ENCODE measurements at regions not wholly inside any gene's neighbourhood (a gene's known extent, or its start where the extent isn't known, plus 50 kb on each side); places are given as distances from the start of the nearest gene placed in this dataset.

GRCh38 chr13:39976481-39976880 lies 321.0 kb downstream of the COG6 start:
- Mint-ChIP-seq H3K4me3 (no peak overlapping the region), H3K27ac (no peak overlapping the region)

GRCh38 chr13:39981056-39981455 lies 325.6 kb downstream of the COG6 start:
- H3K9me3 Mint-ChIP-seq, result peaks cover 3% of the 10 kb centered on the region
- no peak overlapping the region for H3K4me3 Mint-ChIP-seq
- intact Hi-C loops (cut with micrococcal nuclease), result no loop called here
- no peak overlapping the region for H3K27ac Mint-ChIP-seq
- peaks cover 18% of the 10 kb centered on the region for H3K27me3 Mint-ChIP-seq (ENCODE audit: insufficient read depth)
- no peaks in the 10 kb centered on the region for H3K36me3 Mint-ChIP-seq (ENCODE audit: low read depth)
- no peaks in the 10 kb centered on the region for H3K4me1 Mint-ChIP-seq (ENCODE audit: low read depth)
- no peak for DNase-seq (ENCODE audit: low spot score)

More at GRCh38 chr13:39976481-39976880, 321.0 kb downstream of the COG6 start:
- no peak for DNase-seq (ENCODE audit: low spot score)
- Mint-ChIP-seq H3K27me3 (ENCODE audit: insufficient read depth) (peaks cover 21% of the 10 kb centered on the region), H3K36me3 (ENCODE audit: low read depth) (no peaks in the 10 kb centered on the region), H3K4me1 (ENCODE audit: low read depth) (peaks cover 4% of the 10 kb centered on the region), H3K9me3 (no peaks in the 10 kb centered on the region)
- intact Hi-C loops (cut with micrococcal nuclease), result no loop called here

- no peak overlapping the region for H3K27ac Mint-ChIP-seq
- peaks cover 8% of the 10 kb centered on the region for H3K27me3 Mint-ChIP-seq (ENCODE audit: insufficient read depth)
- no peaks in the 10 kb centered on the region for H3K36me3 Mint-ChIP-seq (ENCODE audit: low read depth)
- no peak overlapping the region for H3K4me3 Mint-ChIP-seq
- intact Hi-C loops (cut with micrococcal nuclease), result no loop called here
- peaks cover 4% of the 10 kb centered on the region for H3K9me3 Mint-ChIP-seq
- no peak for DNase-seq (ENCODE audit: low spot score)
- no peaks in the 10 kb centered on the region for H3K4me1 Mint-ChIP-seq (ENCODE audit: low read depth)
These were observed 327.3 kb downstream of the COG6 start for GRCh38 chr13:39982745-39983144.

- no peak for DNase-seq (ENCODE audit: low spot score)
- Mint-ChIP-seq H3K4me1 (ENCODE audit: low read depth) (no peaks in the 10 kb centered on the region), H3K4me3 (no peak overlapping the region), H3K27me3 (ENCODE audit: insufficient read depth) (peaks cover 7% of the 10 kb centered on the region), H3K36me3 (ENCODE audit: low read depth) (no peaks in the 10 kb centered on the region), H3K27ac (no peak overlapping the region), H3K9me3 (peaks cover 4% of the 10 kb centered on the region)
- intact Hi-C loops (cut with micrococcal nuclease), result no loop called here
These were observed 329.6 kb downstream of the COG6 start for GRCh38 chr13:39985071-39985470.

GRCh38 chr13:39988351-39988750 lies 332.9 kb downstream of the COG6 start:
- no peak for DNase-seq (ENCODE audit: low spot score)
- Mint-ChIP-seq H3K4me1 (ENCODE audit: low read depth) (no peaks in the 10 kb centered on the region), H3K36me3 (ENCODE audit: low read depth) (no peaks in the 10 kb centered on the region), H3K4me3 (no peak overlapping the region), H3K27me3 (ENCODE audit: insufficient read depth) (peaks cover 2% of the 10 kb centered on the region), H3K27ac (no peak overlapping the region), H3K9me3 (peaks cover 8% of the 10 kb centered on the region)
- intact Hi-C loops (cut with micrococcal nuclease), result no loop called here

- DNase-seq (ENCODE audit: low spot score), result no peak
These were observed 342.7 kb downstream of the COG6 start for GRCh38 chr13:39998166-39998565.

GRCh38 chr13:40002016-40002415 lies 346.6 kb downstream of the COG6 start:
- intact Hi-C loops (cut with micrococcal nuclease), result no loop called here
- DNase-seq (ENCODE audit: low spot score), result no peak
- Mint-ChIP-seq H3K4me1 (ENCODE audit: low read depth) (peaks cover 13% of the 10 kb centered on the region), H3K4me3 (no peak overlapping the region), H3K36me3 (ENCODE audit: low read depth) (peaks cover 2% of the 10 kb centered on the region), H3K27ac (no peak overlapping the region), H3K9me3 (peaks cover 3% of the 10 kb centered on the region), H3K27me3 (ENCODE audit: insufficient read depth) (peaks cover 5% of the 10 kb centered on the region)

More at GRCh38 chr13:39998166-39998565, 342.7 kb downstream of the COG6 start:
- Mint-ChIP-seq H3K36me3 (ENCODE audit: low read depth) (peaks cover 2% of the 10 kb centered on the region), H3K27ac (no peak overlapping the region), H3K4me3 (no peak overlapping the region), H3K4me1 (ENCODE audit: low read depth) (peaks cover 13% of the 10 kb centered on the region), H3K27me3 (ENCODE audit: insufficient read depth) (peaks cover 13% of the 10 kb centered on the region), H3K9me3 (no peaks in the 10 kb centered on the region)
- intact Hi-C loops (cut with micrococcal nuclease), result loop anchor here (2.0 kb wide), 1 partner anchor 29 kb away; no protein-coding TSS in a partner anchor

- Mint-ChIP-seq H3K4me3 (no peak overlapping the region), H3K27me3 (ENCODE audit: insufficient read depth) (peaks cover 16% of the 10 kb centered on the region), H3K9me3 (peaks cover 10% of the 10 kb centered on the region), H3K27ac (no peak overlapping the region), H3K36me3 (ENCODE audit: low read depth) (no peaks in the 10 kb centered on the region), H3K4me1 (ENCODE audit: low read depth) (peaks cover 8% of the 10 kb centered on the region)
- intact Hi-C loops (cut with micrococcal nuclease), result no loop called here
- DNase-seq (ENCODE audit: low spot score), result no peak
These were observed 358.1 kb downstream of the COG6 start for GRCh38 chr13:40013554-40013953.

GRCh38 chr13:40016953-40017660 lies 361.6 kb downstream of the COG6 start:
- intact Hi-C loops (cut with micrococcal nuclease), result no loop called here
- Mint-ChIP-seq H3K27me3 (ENCODE audit: insufficient read depth) (peaks cover 17% of the 10 kb centered on the region), H3K4me3 (no peak overlapping the region), H3K36me3 (ENCODE audit: low read depth) (no peaks in the 10 kb centered on the region), H3K4me1 (ENCODE audit: low read depth) (peaks cover 8% of the 10 kb centered on the region), H3K9me3 (no peaks in the 10 kb centered on the region), H3K27ac (no peak overlapping the region)
- DNase-seq (ENCODE audit: low spot score), result no peak

GRCh38 chr13:40017662-40018262 lies 362.3 kb downstream of the COG6 start:
- Mint-ChIP-seq H3K27ac (no peak overlapping the region), H3K9me3 (no peaks in the 10 kb centered on the region), H3K4me1 (ENCODE audit: low read depth) (peaks cover 8% of the 10 kb centered on the region), H3K36me3 (ENCODE audit: low read depth) (no peaks in the 10 kb centered on the region), H3K4me3 (no peak overlapping the region), H3K27me3 (ENCODE audit: insufficient read depth) (peaks cover 16% of the 10 kb centered on the region)
- intact Hi-C loops (cut with micrococcal nuclease), result no loop called here
- DNase-seq (ENCODE audit: low spot score), result no peak

GRCh38 chr13:40023595-40024203 lies 368.2 kb downstream of the COG6 start:
- intact Hi-C loops (cut with micrococcal nuclease), result no loop called here
- H3K36me3 Mint-ChIP-seq (ENCODE audit: low read depth), result peaks cover 2% of the 10 kb centered on the region
- H3K4me1 Mint-ChIP-seq (ENCODE audit: low read depth), result peaks cover 44% of the 10 kb centered on the region
- H3K27me3 Mint-ChIP-seq (ENCODE audit: insufficient read depth), result peaks cover 4% of the 10 kb centered on the region
- H3K9me3 Mint-ChIP-seq, result peaks cover 8% of the 10 kb centered on the region
- no peak overlapping the region for H3K27ac Mint-ChIP-seq
- H3K4me3 Mint-ChIP-seq, result no peak overlapping the region
- no peak for DNase-seq (ENCODE audit: low spot score)

GRCh38 chr13:40024204-40024966 lies 368.9 kb downstream of the COG6 start:
- DNase-seq (ENCODE audit: low spot score), result no peak
- H3K27ac Mint-ChIP-seq, result peak overlapping the region; percentile 37
- H3K4me1 Mint-ChIP-seq (ENCODE audit: low read depth), result peaks cover 51% of the 10 kb centered on the region
- no peak overlapping the region for H3K4me3 Mint-ChIP-seq
- H3K27me3 Mint-ChIP-seq (ENCODE audit: insufficient read depth), result peaks cover 7% of the 10 kb centered on the region
- peaks cover 10% of the 10 kb centered on the region for H3K9me3 Mint-ChIP-seq
- peaks cover 4% of the 10 kb centered on the region for H3K36me3 Mint-ChIP-seq (ENCODE audit: low read depth)
- intact Hi-C loops (cut with micrococcal nuclease), result no loop called here
